SK-N-SH (cell line): ENCODE measurements at regions not wholly inside any gene's neighbourhood (a gene's known extent, or its start where the extent isn't known, plus 50 kb on each side); places are given as distances from the start of the nearest gene placed in this dataset.
"Not testable (repeated sequence)": the region's sequence is repeated elsewhere in the genome, so short reads cannot be mapped to it uniquely, and the experiment has no call there.

Experiments used
- CTCF ChIA-PET: fragments of 300-600, 350-600 bp; formaldehyde crosslinking; extraction: SDS; loops from one replicate; lab custom pipeline; 2021; lab: Yijun Ruan, JAX
- POLR2A ChIA-PET: fragments of 350-600 bp; sonication (Branson Sonifier 250); formaldehyde crosslinking; extraction: SDS; loops from one replicate; lab custom pipeline; 2020; ENCODE audit warnings: antibody characterized with exemption, inconsistent platforms; lab: Yijun Ruan, JAX
- DNase-seq: peaks from one replicate; pipeline ENCODE4 v3.0.0; 2012
- H2AFZ ChIP-seq: fragments of 200-600 bp; sonication (generic); 2 replicates; pipeline ENCODE4 v1.8.1; 2016; ENCODE audit warnings: antibody characterized with exemption, mild to moderate bottlenecking, low read depth
- H3F3A ChIP-seq: fragments of 200-600 bp; sonication (generic); replicated peaks from 2 replicates; pipeline ENCODE3; 2016; ENCODE audit warnings: antibody characterized with exemption, mild to moderate bottlenecking; ENCODE audit not compliant: insufficient read depth
- H3K27ac ChIP-seq, 2 experiments: fragments of 200-500 bp in 1 of 2; fragments of 200-600 bp in 1 of 2; sonication (Bioruptor generic) in 1 of 2; sonication (generic), shearing (Covaris generic) in 1 of 2; 2 replicates each; pipeline versions ENCODE4 v1.5.1 to v1.6.1; 2014 to 2016; ENCODE audit warnings: low read depth in 2 of 2, inconsistent platforms in 1 of 2, low read length in 1 of 2, mild to moderate bottlenecking in 1 of 2, mixed read lengths in 1 of 2
- H3K27me3 ChIP-seq: fragments of 200-600 bp; sonication (generic), shearing (Covaris generic); 2 replicates; pipeline ENCODE4 v1.6.1; 2016; ENCODE audit warnings: mixed run types; ENCODE audit not compliant: insufficient read depth
- H3K36me3 ChIP-seq, 2 experiments: fragments of 200-500 bp in 1 of 2; fragments of 200-600 bp in 1 of 2; sonication (Bioruptor generic) in 1 of 2; sonication (generic) in 1 of 2; replicated peaks in 1 of 2; 2 replicates each; pipeline versions ENCODE3 to v1.5.1; 2014 to 2016; ENCODE audit warnings: low read length in 1 of 2, mild to moderate bottlenecking in 1 of 2; ENCODE audit not compliant: insufficient read depth in 2 of 2, control insufficient read depth in 1 of 2
- H3K4me1 ChIP-seq, 2 experiments: fragments of 200-500 bp in 1 of 2; fragments of 200-600 bp in 1 of 2; sonication (Bioruptor generic) in 1 of 2; sonication (generic), shearing (Covaris generic) in 1 of 2; 2 replicates each; pipeline versions ENCODE4 v1.5.1 to v1.6.1; 2014 to 2016; ENCODE audit warnings: low read depth in 1 of 2, low read length in 1 of 2, mixed run types in 1 of 2; ENCODE audit not compliant: insufficient read depth in 2 of 2, control insufficient read depth in 1 of 2
- H3K4me2 ChIP-seq: fragments of 200-600 bp; sonication (generic), shearing (Covaris generic); 2 replicates; pipeline ENCODE4 v1.6.1; 2017; ENCODE audit warnings: mixed run types
- H3K4me3 ChIP-seq, 2 experiments: fragments of 200-500 bp in 1 of 2; fragments of 200-600 bp in 1 of 2; sonication (Bioruptor generic) in 1 of 2; sonication (generic), shearing (Covaris generic) in 1 of 2; 2 replicates each; pipeline versions ENCODE4 v1.5.1 to v1.8.1; 2014 to 2016; ENCODE audit warnings: low read depth in 2 of 2, inconsistent platforms in 1 of 2, low read length in 1 of 2, mild to moderate bottlenecking in 1 of 2, mixed read lengths in 1 of 2, moderate library complexity in 1 of 2
- H3K79me2 ChIP-seq: fragments of 200-600 bp; sonication (generic); 2 replicates; pipeline ENCODE4 v1.8.1; 2017; ENCODE audit warnings: mild to moderate bottlenecking; ENCODE audit not compliant: insufficient read depth
- H3K9ac ChIP-seq: fragments of 200-600 bp; sonication (generic); 2 replicates; pipeline ENCODE4 v1.6.1; 2017; ENCODE audit warnings: mixed run types
- H3K9me2 ChIP-seq: fragments of 200-600 bp; sonication (generic); 2 replicates; pipeline ENCODE4 v1.6.1; 2017; ENCODE audit warnings: mixed run types
- H3K9me3 ChIP-seq: fragments of 200-600 bp; sonication (generic); 2 replicates; pipeline ENCODE4 v1.6.1; 2017; ENCODE audit warnings: mixed run types, mild to moderate bottlenecking, moderate library complexity
- H4K20me1 ChIP-seq: fragments of 200-600 bp; sonication (generic); 2 replicates; pipeline ENCODE4 v1.6.1; 2017; ENCODE audit warnings: mild to moderate bottlenecking, mixed run types; ENCODE audit not compliant: insufficient read depth
- EP300 ChIP-seq, 2 experiments: IDR thresholded peaks; 2 replicates each; pipeline versions ENCODE4 v1.4.0 to v1.6.1; 2012; ENCODE audit warnings: borderline replicate concordance in 1 of 2, low read depth in 1 of 2, low read length in 1 of 2
- GABPA ChIP-seq: IDR thresholded peaks from 2 replicates; pipeline ENCODE4 v1.4.0; 2012; ENCODE audit warnings: low read depth, mild to moderate bottlenecking
- GATA2 ChIP-seq: sonication (generic); formaldehyde crosslinking; IDR thresholded peaks from 2 replicates; pipeline ENCODE4 v1.5.0; 2020; ENCODE audit warnings: mild to moderate bottlenecking, missing genetic modification reagents
- IRF3 ChIP-seq: fragments of 150-350 bp; IDR thresholded peaks from 2 replicates; pipeline ENCODE4 v1.6.1; 2016; ENCODE audit warnings: mild to moderate bottlenecking, low read depth, low read length
- SMC3 ChIP-seq: IDR thresholded peaks from 2 replicates; pipeline ENCODE4 v1.6.1; 2012; ENCODE audit warnings: low read depth, low read length, improper control_type of control experiment
- TAF1 ChIP-seq: IDR thresholded peaks from 2 replicates; pipeline ENCODE4 v1.6.1; 2012; ENCODE audit warnings: low read depth, mild to moderate bottlenecking, low read length, moderate library complexity, borderline replicate concordance
- TEAD4 ChIP-seq: IDR thresholded peaks from 2 replicates; pipeline ENCODE4 v1.4.0; 2012; ENCODE audit warnings: mild to moderate bottlenecking, borderline replicate concordance; ENCODE audit not compliant: insufficient read depth
- USF2 ChIP-seq: fragments of 150-350 bp; IDR thresholded peaks from 2 replicates; pipeline ENCODE4 v1.6.1; 2017; ENCODE audit warnings: antibody characterized with exemption, low read length, low read depth, borderline replicate concordance
- YY1 ChIP-seq: IDR thresholded peaks from 2 replicates; pipeline ENCODE4 v1.4.0; 2012; ENCODE audit warnings: low read depth, mild to moderate bottlenecking
- ZBTB33 ChIP-seq: IDR thresholded peaks from 2 replicates; pipeline ENCODE4 v1.4.0; 2012; ENCODE audit warnings: low read depth, borderline replicate concordance
- WGBS: methylation state at CpG from one replicate; pipeline ENCODE4 v1.1.6; 2017; ENCODE audit warnings: low lambda C conversion rate; 5-methylcytosine and 5-hydroxymethylcytosine counted together

GRCh38 chr9:85880507-85880906, 60.4 kb upstream of the NAA35 start:
- H3K27ac ChIP-seq, H3F3A ChIP-seq, H4K20me1 ChIP-seq, H2AFZ ChIP-seq, H3K27me3 ChIP-seq, H3K9me3 ChIP-seq, DNase-seq, H3K36me3 ChIP-seq, H3K4me3 ChIP-seq, H3K4me2 ChIP-seq, H3K9ac ChIP-seq, H3K79me2 ChIP-seq, POLR2A ChIA-PET, CTCF ChIA-PET, H3K4me1 ChIP-seq, H3K9me2 ChIP-seq: not testable (repeated sequence)
- WGBS = 68% methylated on average over 3 of the region's 3 CpGs

GRCh38 chr9:85884256-85884655, 56.7 kb upstream of the NAA35 start:
- Histone ChIP-seq H3K9me3 (no peaks in the 10 kb centered on the region), H3K9ac (no peak overlapping the region), H4K20me1 (no peaks in the 10 kb centered on the region), H3K27me3 (no peaks in the 10 kb centered on the region), H3K4me1 (no peaks in the 10 kb centered on the region), H3K27ac (no peak overlapping the region), H3F3A (no peaks in the 10 kb centered on the region), H3K4me3 (no peak overlapping the region), H3K79me2 (no peaks in the 10 kb centered on the region), H3K36me3 (no peaks in the 10 kb centered on the region), H3K9me2 (no peaks in the 10 kb centered on the region), H2AFZ (no peak overlapping the region), H3K4me2 (no peak overlapping the region)
- CTCF ChIA-PET = no interaction called here
- DNase-seq = no peak
- POLR2A ChIA-PET = no interaction called here
- 92% methylated on average over 8 of the region's 8 CpGs for WGBS
- TF ChIP-seq ZBTB33 = no peak
- no peak for TF ChIP-seq USF2
- TF ChIP-seq SMC3 = no peak
- TF ChIP-seq TEAD4 = no peak
- no peak for TF ChIP-seq YY1

- Histone ChIP-seq H3K4me2 (no peak overlapping the region), H3K4me3 (no peak overlapping the region), H3K27me3 (no peaks in the 10 kb centered on the region), H3K27ac (no peak overlapping the region), H3K9ac (no peak overlapping the region), H3F3A (no peaks in the 10 kb centered on the region), H3K36me3 (no peaks in the 10 kb centered on the region), H4K20me1 (no peaks in the 10 kb centered on the region), H3K9me2 (no peaks in the 10 kb centered on the region), H3K9me3 (no peaks in the 10 kb centered on the region), H3K4me1 (no peaks in the 10 kb centered on the region), H2AFZ (no peak overlapping the region), H3K79me2 (no peaks in the 10 kb centered on the region)
- no peak for DNase-seq
- CTCF ChIA-PET = no interaction called here
- 87% methylated on average over 1 of the region's 1 CpG for WGBS
- TF ChIP-seq TAF1 (no peak), EP300 (IDR thresholded peaks at IDR 0.05; ENCODE audit: borderline replicate concordance in 1 of 2, low read depth in 1 of 2, low read length in 1 of 2) (no peak), GATA2 (CRISPR knock-in tag) (no peak), GABPA (no peak), IRF3 (no peak)
- POLR2A ChIA-PET = no interaction called here
Measured at GRCh38 chr9:85890962-85891361, 50.0 kb upstream of the NAA35 start.
